HepG2 (cell line): ENCODE measurements at regions not wholly inside any gene's neighbourhood (a gene's known extent, or its start where the extent isn't known, plus 50 kb on each side); places are given as distances from the start of the nearest gene placed in this dataset.

Source experiments
- ATF6 ChIP-seq: sonication (generic); formaldehyde crosslinking; conservative IDR thresholded peaks from 2 replicates; pipeline ENCODE4 v1.4.0; 2020; ENCODE audit warnings: missing genetic modification reagents
- CTCF ChIP-seq: sonication (generic); formaldehyde crosslinking; IDR thresholded peaks from 2 replicates; pipeline ENCODE4 v1.5.0; 2020; ENCODE audit warnings: mild to moderate bottlenecking, missing genetic modification reagents, moderate library complexity
- FOXK2 ChIP-seq: fragments of 450-650 bp; IDR thresholded peaks from 2 replicates; pipeline ENCODE4 v1.6.1; 2016
- IRF2 ChIP-seq: IDR thresholded peaks from 2 replicates; pipeline ENCODE4 v1.6.1; 2018; ENCODE audit warnings: missing genetic modification reagents, missing compliant biosample characterization
- KLF9 ChIP-seq: IDR thresholded peaks from 2 replicates; pipeline ENCODE4 v1.6.1; 2016; ENCODE audit warnings: low read depth
- MYNN ChIP-seq: sonication (generic); formaldehyde crosslinking; IDR thresholded peaks from 2 replicates; pipeline ENCODE4 v1.4.0; 2020; ENCODE audit warnings: mild to moderate bottlenecking, low read depth, missing genetic modification reagents
- POLR2A ChIP-seq, 2 experiments: IDR thresholded peaks; 2 replicates each; pipeline ENCODE4 v1.6.1; 2011; ENCODE audit warnings: low read depth in 2 of 2, low read length in 2 of 2, mild to moderate bottlenecking in 1 of 2, moderate library complexity in 1 of 2; ENCODE audit not compliant: insufficient read depth in 1 of 2
- SMC3 ChIP-seq: IDR thresholded peaks from 2 replicates; pipeline ENCODE4 v1.6.1; 2011; ENCODE audit warnings: low read length, improper control_type of control experiment
- ZZZ3 ChIP-seq: sonication (generic); formaldehyde crosslinking; IDR thresholded peaks from 2 replicates; pipeline ENCODE4 v1.4.0; 2020; ENCODE audit warnings: missing genetic modification reagents, mild to moderate bottlenecking, borderline replicate concordance

- TF ChIP-seq CTCF (no peak), SMC3 (no peak), KLF9 (CRISPR knock-in tag) (no peak), ATF6 (CRISPR knock-in tag) (no peak), ZZZ3 (CRISPR knock-in tag) (no peak), POLR2A (IDR thresholded peaks at IDR 0.05; ENCODE audit: insufficient read depth in 1 of 2, low read depth in 2 of 2, low read length in 2 of 2) (no peak), MYNN (CRISPR knock-in tag) (no peak), FOXK2 (no peak), IRF2 (CRISPR knock-in tag) (no peak)
Observed at GRCh38 chr2:198994678-198995077, 463.1 kb downstream of the SATB2 start.
